Left colon (tissue), 2 donors: ENCODE measurements at regions not wholly inside any gene's neighbourhood (a gene's known extent, or its start where the extent isn't known, plus 50 kb on each side); places are given as distances from the start of the nearest gene placed in this dataset.

ENCODE experiments used
- ATAC-seq: fragments of 200-7000 bp; cut with Tn5 transposase; one replicate; pipeline ENCODE4 v1.9.1; 2020; ENCODE audit warnings: mild to moderate bottlenecking, moderate library complexity
- DNase-seq, 2 donors: peaks; one replicate each; pipeline ENCODE4 v3.0.0-alpha.2; 2020
- intact Hi-C, 2 donors: fragments of 100-400 bp; cut with DNase I in 1 of 2; cut with micrococcal nuclease in 1 of 2; formaldehyde crosslinking; loops; one replicate each; pipeline versions ENCODE4 v1.11.2 to v1.14.0; 2022; cut with DNase I, micrococcal nuclease
- donor health status: DM: no; HTN: no; CAD: no.
- donor health status: DM: yes; HTN: yes; CAD: no.

DNA sequence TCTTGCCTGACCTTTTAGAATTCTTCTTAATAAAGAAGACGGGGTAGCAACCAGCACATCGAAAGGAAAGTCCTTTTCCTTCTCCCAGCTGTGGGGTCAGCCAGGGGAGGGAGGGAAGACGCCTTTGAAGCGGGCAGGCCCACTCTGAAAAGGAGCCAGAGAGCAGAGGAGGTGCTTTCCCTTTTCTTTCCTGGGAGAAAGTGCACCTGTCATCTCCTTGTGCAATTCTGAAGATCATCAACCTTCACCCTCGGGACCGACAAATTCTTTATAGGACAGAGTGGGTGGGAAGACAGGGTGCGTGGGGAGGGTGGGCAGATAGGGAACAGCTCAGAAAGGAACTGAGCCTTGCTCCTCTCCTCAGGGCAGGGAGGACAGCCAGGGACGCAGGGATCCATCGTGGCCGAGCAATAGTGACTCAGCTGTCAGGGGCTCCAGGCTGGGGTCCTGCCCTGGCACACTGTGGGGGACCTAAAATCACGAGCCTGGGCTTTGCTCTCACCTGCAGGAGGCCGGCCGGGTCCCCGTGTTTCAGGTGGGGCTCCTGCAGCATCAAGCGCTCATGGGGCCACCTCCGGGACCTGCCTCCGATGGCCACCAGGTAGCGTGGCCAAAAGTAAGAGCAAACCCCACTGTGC, 141.0 kb downstream of the OLFM1 start:
- DNase-seq (no peak), ATAC-seq (no peak)
- intact Hi-C loops = no loop called here

DNA sequence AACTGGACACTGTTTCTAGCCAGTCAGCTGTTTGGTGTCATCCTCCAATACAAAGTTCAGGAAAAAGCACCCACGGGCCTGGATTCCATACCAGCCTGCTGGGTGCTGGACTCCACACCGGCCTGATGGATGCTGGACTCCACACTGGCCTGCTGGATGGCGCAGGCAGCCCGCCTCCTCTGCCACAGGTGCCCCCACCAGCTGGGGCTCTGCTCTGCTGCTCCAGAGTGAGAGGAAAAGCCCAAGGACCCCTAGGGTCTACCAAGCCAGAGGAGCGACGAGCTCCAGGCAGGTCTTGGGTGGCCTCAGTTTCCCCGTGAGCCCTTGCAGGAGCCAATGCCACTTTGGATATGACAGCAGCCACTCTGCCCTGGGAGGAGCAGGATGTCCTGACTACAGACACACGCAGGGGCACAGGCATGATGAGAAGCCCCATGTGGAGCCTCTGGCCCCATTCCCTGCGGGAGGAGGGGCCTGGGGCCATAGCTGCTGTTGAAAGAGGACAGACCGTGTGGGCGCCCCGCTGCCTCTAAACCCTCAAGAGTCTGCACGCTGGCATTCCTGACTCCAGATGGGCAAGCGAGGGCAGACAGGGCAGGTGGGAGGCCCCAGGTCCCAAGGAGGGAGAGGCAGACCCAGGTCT, 141.6 kb downstream of the OLFM1 start:
- DNase-seq (no peak), ATAC-seq (no peak)
- intact Hi-C loops = no loop called here

GRCh38 chr9:135229701-135230385, 142.4 kb downstream of the OLFM1 start:
- intact Hi-C loops = no loop called here
- ATAC-seq (no peak), DNase-seq (no peak)

GRCh38 chr9:135230386-135230765, 142.9 kb downstream of the OLFM1 start:
- DNase-seq = no peak
- no peak for ATAC-seq
- intact Hi-C loops = no loop called here

DNA sequence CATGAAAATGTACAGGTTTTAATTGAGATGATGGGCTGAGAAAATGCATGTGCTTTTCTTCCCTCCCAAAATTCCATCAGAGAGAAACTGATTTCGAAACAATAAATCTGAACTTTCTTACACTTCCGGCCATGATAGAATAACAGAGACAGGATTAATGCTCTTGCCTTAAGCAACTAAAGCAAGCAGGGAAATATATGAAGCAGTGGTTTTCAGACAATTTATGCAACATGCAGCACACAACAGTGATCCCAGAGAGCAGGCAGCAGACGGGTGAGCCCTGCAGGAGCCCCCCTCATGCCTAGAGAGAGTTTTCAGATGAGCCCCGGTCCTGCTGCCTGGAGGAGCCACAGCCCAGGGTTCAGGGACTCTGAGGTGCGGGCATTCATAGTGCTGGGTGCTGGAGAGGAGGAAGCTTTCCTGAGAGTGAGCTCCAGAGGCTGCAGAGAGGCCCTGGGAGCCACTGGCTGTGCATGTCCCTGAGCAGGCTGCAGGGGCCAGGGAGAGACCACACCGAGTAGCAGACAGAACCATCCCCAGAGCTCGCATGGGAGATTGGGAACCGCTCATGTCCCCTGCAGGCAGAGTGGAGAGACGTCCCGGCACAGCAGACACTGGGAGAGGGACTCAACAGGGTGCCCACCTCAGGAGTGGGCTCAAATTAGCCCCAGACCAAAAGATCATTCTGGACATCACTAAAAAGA, 143.5 kb downstream of the OLFM1 start:
- no peak for ATAC-seq
- intact Hi-C loops = no loop called here
- no peak for DNase-seq

GRCh38 chr9:135239100-135239768, 151.8 kb downstream of the OLFM1 start:
- intact Hi-C loops = no loop called here
- DNase-seq (no peak), ATAC-seq (no peak)

DNA sequence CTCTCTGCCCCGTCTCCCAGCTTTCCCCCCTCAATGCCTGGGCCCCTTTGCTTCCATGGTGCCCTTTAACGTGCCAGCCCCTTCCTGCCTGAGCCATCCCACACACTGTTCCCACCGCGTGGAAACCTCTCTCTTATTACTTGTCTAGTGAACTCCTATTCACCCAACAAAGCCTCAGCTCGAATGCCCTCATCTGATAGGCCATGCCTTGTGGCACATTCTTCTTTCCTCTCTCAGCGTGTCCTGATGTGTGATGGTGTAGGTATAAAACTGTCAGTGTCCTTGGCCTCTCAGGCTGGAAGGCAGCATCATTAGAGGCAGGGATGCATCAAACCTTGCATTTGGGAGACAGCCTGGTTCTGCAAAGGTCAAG, 152.3 kb downstream of the OLFM1 start:
- intact Hi-C loops = no loop called here
- ATAC-seq (no peak), DNase-seq (no peak)

DNA sequence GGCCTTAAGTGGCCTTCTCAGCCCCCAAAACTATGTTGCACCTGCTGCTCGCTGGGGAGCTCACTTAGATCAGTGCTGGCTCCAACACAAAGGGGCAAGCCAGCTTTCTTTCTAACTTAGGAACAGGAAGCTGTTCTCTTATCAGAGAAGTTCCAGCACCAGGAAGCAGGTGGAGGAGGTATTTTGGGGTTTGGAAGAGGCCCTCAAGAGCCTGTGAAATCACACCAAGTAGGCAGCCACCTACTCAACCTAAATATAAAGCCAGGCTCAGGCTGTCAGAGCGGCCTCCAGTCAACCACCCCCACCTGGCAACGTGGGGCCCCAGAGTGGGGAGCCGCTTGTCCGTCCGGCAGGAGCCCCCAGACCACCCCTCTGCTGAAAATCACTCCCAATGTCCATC, 152.8 kb downstream of the OLFM1 start:
- intact Hi-C loops = no loop called here
- DNase-seq = no peak
- ATAC-seq = no peak

- intact Hi-C loops = no loop called here
- ATAC-seq (no peak), DNase-seq (no peak)
Measured at GRCh38 chr9:135240871-135241311, 153.4 kb downstream of the OLFM1 start.

GRCh38 chr9:135241381-135242048, 154.0 kb downstream of the OLFM1 start:
- no peak for DNase-seq
- intact Hi-C loops = no loop called here
- no peak for ATAC-seq

GRCh38 chr9:135242049-135242396, 154.6 kb downstream of the OLFM1 start:
- no peak for DNase-seq
- intact Hi-C loops = no loop called here
- ATAC-seq = no peak

- ATAC-seq (no peak), DNase-seq (no peak)
- intact Hi-C loops = no loop called here
Measured at GRCh38 chr9:135242406-135242805, 154.9 kb downstream of the OLFM1 start.

- intact Hi-C loops = no loop called here
- no peak for DNase-seq
- ATAC-seq = no peak
Measured at GRCh38 chr9:135243201-135244190, 156.0 kb downstream of the OLFM1 start.

- DNase-seq (no peak), ATAC-seq (no peak)
- intact Hi-C loops = no loop called here
Measured at GRCh38 chr9:135244271-135245221, 157.1 kb downstream of the OLFM1 start.

- ATAC-seq (no peak), DNase-seq (no peak)
- intact Hi-C loops = no loop called here
Measured at GRCh38 chr9:135245482-135246247, 158.2 kb downstream of the OLFM1 start.
